A549 (cell line): ENCODE measurements at regions not wholly inside any gene's neighbourhood (a gene's known extent, or its start where the extent isn't known, plus 50 kb on each side); places are given as distances from the start of the nearest gene placed in this dataset.
"Not testable (repeated sequence)": the region's sequence is repeated elsewhere in the genome, so short reads cannot be mapped to it uniquely, and the experiment has no call there.

ENCODE experiments used
- ATAC-seq, 2 experiments: fragments of 200-7000 bp in 1 of 2; fragments of >200 bp in 1 of 2; cut with Nextera tagmentation in 1 of 2; cut with Tn5 transposase in 1 of 2; 3 replicates each; pipeline versions ENCODE4 v1.8.0 to v1.9.1; 2018 to 2020; ENCODE audit warnings: mild to moderate bottlenecking in 1 of 2, moderate library complexity in 1 of 2
- CTCF ChIA-PET: fragments of 300-600 bp; sonication (Branson Sonifier 250); formaldehyde crosslinking; extraction: SDS; loops from one replicate; lab custom pipeline; 2021; ENCODE audit warnings: antibody characterized with exemption, inconsistent platforms; lab: Yijun Ruan, JAX
- POLR2A ChIA-PET: fragments of 350-600 bp; formaldehyde crosslinking; extraction: SDS; loops from one replicate; lab custom pipeline; 2021; ENCODE audit warnings: antibody characterized with exemption, inconsistent platforms; lab: Yijun Ruan, JAX
- DNase-seq, 2 experiments: peaks; one replicate each; pipeline versions ENCODE4 v3.0.0 to v3.0.0-alpha.2; 2011 to 2016; ENCODE audit warnings: low read depth in 1 of 2, low spot score in 1 of 2
- FAIRE-seq: peaks from 2 replicates; lab custom pipeline; 2011; peaks lifted over from hg19 to GRCh38; lab: Jason Lieb, UNC
- H3K27ac ChIP-seq, 2 experiments: fragments of >200 bp; sonication (Bioruptor Twin); formaldehyde crosslinking; 3 replicates each; pipeline ENCODE4 v1.5.1; 2016 to 2017
- H3K4me1 ChIP-seq: fragments of >200 bp; sonication (Bioruptor Twin); formaldehyde crosslinking; 3 replicates; pipeline ENCODE4 v1.6.1; 2016
- H3K4me2 ChIP-seq: fragments of >200 bp; sonication (Bioruptor Twin); formaldehyde crosslinking; 3 replicates; pipeline ENCODE4 v1.6.1; 2016
- H3K4me3 ChIP-seq: fragments of >200 bp; sonication (Bioruptor Twin); formaldehyde crosslinking; 3 replicates; pipeline ENCODE4 v1.5.1; 2016
- H3K9me3 ChIP-seq: fragments of >200 bp; sonication (Bioruptor Twin); formaldehyde crosslinking; 3 replicates; pipeline ENCODE4 v1.6.1; 2016
- BHLHE40 ChIP-seq: IDR thresholded peaks from 2 replicates; pipeline ENCODE4 v1.6.1; 2012; ENCODE audit warnings: low read depth, low read length, inconsistent platforms
- CBX2 ChIP-seq: fragments of 200-600 bp; sonication (generic); IDR thresholded peaks from 2 replicates; pipeline ENCODE4 v1.6.1; 2016; ENCODE audit warnings: low read depth, mild to moderate bottlenecking, borderline replicate concordance
- CHD2 ChIP-seq: fragments of 150-350 bp; IDR thresholded peaks from 2 replicates; pipeline ENCODE4 v1.6.1; 2014; ENCODE audit warnings: low read length; ENCODE audit not compliant: partially characterized antibody
- CHD4 ChIP-seq: fragments of 200-600 bp; sonication (generic); IDR thresholded peaks from 2 replicates; pipeline ENCODE4 v1.6.1; 2016; ENCODE audit warnings: antibody characterized with exemption, mild to moderate bottlenecking, borderline replicate concordance
- CTCF ChIP-seq: fragments of >200 bp; sonication (Bioruptor Twin); formaldehyde crosslinking; IDR thresholded peaks from 3 replicates; pipeline ENCODE4 v1.5.1; 2016
- EP300 ChIP-seq, 2 experiments: fragments of >200 bp; sonication (Bioruptor Twin); formaldehyde crosslinking; IDR thresholded peaks; 2 replicates in 1 of 2; 3 replicates in 1 of 2; pipeline ENCODE4 v1.6.1; 2016 to 2017
- ESRRA ChIP-seq: fragments of 150-350 bp; IDR thresholded peaks from 2 replicates; pipeline ENCODE4 v1.6.1; 2014; ENCODE audit warnings: mild to moderate bottlenecking, low read length, borderline replicate concordance
- FOSL2 ChIP-seq, 2 experiments: fragments of 450-650 bp in 1 of 2; fragments of >200 bp in 1 of 2; sonication (Bioruptor Twin) in 1 of 2; formaldehyde crosslinking; IDR thresholded peaks; 2 replicates each; pipeline versions ENCODE4 v1.5.0 to v1.6.1; 2016 to 2020; ENCODE audit warnings: mild to moderate bottlenecking in 1 of 2, moderate library complexity in 1 of 2
- HDAC2 ChIP-seq: fragments of 200-600 bp; sonication (generic); IDR thresholded peaks from 2 replicates; pipeline ENCODE4 v1.6.1; 2016
- HEYL ChIP-seq: fragments of 250-450 bp; sonication (Bioruptor Pico); IDR thresholded peaks from 2 replicates; pipeline ENCODE4 v1.8.0; 2021; ENCODE audit warnings: mild to moderate bottlenecking, moderate library complexity
- HOXB13 ChIP-seq: fragments of 250-450 bp; sonication (Bioruptor Pico); IDR thresholded peaks from 2 replicates; pipeline ENCODE4 v1.5.0; 2020; ENCODE audit warnings: low read depth, mild to moderate bottlenecking, moderate library complexity
- JUN ChIP-seq, 2 experiments: fragments of >200 bp; sonication (Bioruptor Twin); formaldehyde crosslinking; IDR thresholded peaks; 2 replicates in 1 of 2; 3 replicates in 1 of 2; pipeline ENCODE4 v1.6.1; 2016 to 2017
- MAZ ChIP-seq: fragments of 150-350 bp; IDR thresholded peaks from 2 replicates; pipeline ENCODE4 v1.6.1; 2014; ENCODE audit warnings: antibody characterized with exemption, low read depth, low read length, borderline replicate concordance
- PHF8 ChIP-seq: fragments of 200-600 bp; sonication (generic); IDR thresholded peaks from 2 replicates; pipeline ENCODE4 v1.6.1; 2016; ENCODE audit warnings: low read depth, mild to moderate bottlenecking, antibody characterized with exemption, moderate library complexity, borderline replicate concordance
- RARB ChIP-seq: fragments of 250-450 bp; sonication (Bioruptor Pico); IDR thresholded peaks from 2 replicates; pipeline ENCODE4 v1.8.0; 2021; ENCODE audit warnings: mild to moderate bottlenecking, moderate library complexity
- RCOR1 ChIP-seq: fragments of 150-350 bp; IDR thresholded peaks from 2 replicates; pipeline ENCODE4 v1.6.1; 2014; ENCODE audit warnings: antibody characterized with exemption, low read length, low read depth
- RFX5 ChIP-seq: fragments of 450-650 bp; IDR thresholded peaks from 2 replicates; pipeline ENCODE4 v1.7.1; 2014; ENCODE audit warnings: antibody characterized with exemption, mild to moderate bottlenecking, moderate library complexity
- RNF2 ChIP-seq: fragments of 200-600 bp; sonication (generic); IDR thresholded peaks from 2 replicates; pipeline ENCODE4 v1.6.1; 2016; ENCODE audit warnings: low read depth, mild to moderate bottlenecking, antibody characterized with exemption, moderate library complexity, borderline replicate concordance
- SMC3 ChIP-seq: fragments of >200 bp; sonication (Bioruptor Twin); formaldehyde crosslinking; IDR thresholded peaks from 3 replicates; pipeline ENCODE4 v1.6.1; 2018; ENCODE audit warnings: inconsistent platforms
- SREBF2 ChIP-seq: fragments of 450-650 bp; IDR thresholded peaks from 2 replicates; pipeline ENCODE4 v1.6.1; 2014; ENCODE audit warnings: mild to moderate bottlenecking, moderate library complexity
- ZSCAN20 ChIP-seq: fragments of 250-450 bp; sonication (Bioruptor Pico); IDR thresholded peaks from 2 replicates; pipeline ENCODE4 v1.8.0; 2022; ENCODE audit warnings: mild to moderate bottlenecking, moderate library complexity
- WGBS: methylation state at CpG from one replicate; pipeline ENCODE4 v1.1.6; 2017; ENCODE audit errors: missing lambda C conversion rate; 5-methylcytosine and 5-hydroxymethylcytosine counted together

- under 1% methylated on average over 5 of the region's 5 CpGs for WGBS
- H3K4me1 ChIP-seq = no peaks in the 10 kb centered on the region
- CTCF ChIA-PET = no interaction called here
- no peak for TF ChIP-seq CTCF
- TF ChIP-seq MAZ = no peak
- TF ChIP-seq RCOR1 = no peak
- TF ChIP-seq RFX5 = no peak
- no peak overlapping the region for H3K27ac ChIP-seq
- H3K9me3 ChIP-seq = no peaks in the 10 kb centered on the region
- no peak overlapping the region for H3K4me2 ChIP-seq
- ATAC-seq (no peak), DNase-seq (no peak), FAIRE-seq (no peak)
- no peak overlapping the region for H3K4me3 ChIP-seq
- POLR2A ChIA-PET = no interaction called here
Measured at GRCh38 chr5:42242881-42243485, 180.3 kb upstream of the GHR start.

GRCh38 chr5:42252306-42252705, 170.9 kb upstream of the GHR start:
- no peak overlapping the region for H3K27ac ChIP-seq
- CTCF ChIA-PET = no interaction called here
- DNase-seq = no peak
- no peak for ATAC-seq
- FAIRE-seq = no peak
- TF ChIP-seq RFX5 (no peak), ZSCAN20 (CRISPR knock-in tag) (no peak), HDAC2 (no peak), EP300 (IDR thresholded peaks at IDR 0.05) (no peak), PHF8 (no peak), RNF2 (no peak), FOSL2 (IDR thresholded peaks at IDR 0.05) (no peak), FOSL2 (CRISPR knock-in tag; IDR thresholded peaks at IDR 0.05) (no peak), JUN (IDR thresholded peaks at IDR 0.05) (no peak), SMC3 (no peak), CBX2 (no peak), RARB (CRISPR knock-in tag) (no peak), SREBF2 (no peak), BHLHE40 (no peak), HEYL (CRISPR knock-in tag) (no peak), ESRRA (no peak), CHD2 (no peak), HOXB13 (CRISPR knock-in tag) (no peak), CHD4 (no peak)
- no peaks in the 10 kb centered on the region for H3K9me3 ChIP-seq
- 32% methylated on average over 5 of the region's 5 CpGs for WGBS
- H3K4me3 ChIP-seq = no peak overlapping the region
- H3K4me2 ChIP-seq = no peak overlapping the region
- H3K4me1 ChIP-seq = no peaks in the 10 kb centered on the region
- POLR2A ChIA-PET = no interaction called here

DNA sequence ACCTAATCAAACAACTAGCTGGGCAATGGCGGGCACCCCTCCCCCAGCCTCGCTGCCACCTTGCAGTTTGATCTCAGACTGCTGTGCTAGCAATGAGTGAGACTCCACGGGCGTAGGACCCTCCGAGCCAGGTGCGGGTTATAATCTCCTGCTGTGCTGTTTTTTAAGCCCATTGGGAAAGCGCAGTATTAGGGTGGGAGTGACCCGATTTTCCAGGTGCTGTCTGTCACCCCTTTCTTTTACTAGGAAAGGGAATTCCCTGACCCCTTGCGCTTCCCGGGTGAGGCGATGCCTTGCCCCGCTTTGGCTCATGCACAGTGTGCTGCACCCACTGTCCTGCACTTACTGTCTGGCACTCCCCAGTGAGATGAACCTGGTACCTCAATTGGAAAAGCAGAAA, 163.3 kb upstream of the GHR start:
- H3K27ac ChIP-seq, ATAC-seq, POLR2A ChIA-PET, H3K4me1 ChIP-seq, FAIRE-seq, DNase-seq, H3K9me3 ChIP-seq: not testable (repeated sequence)
- WGBS = 22% methylated on average over 12 of the region's 12 CpGs
- CTCF ChIA-PET = interaction anchor here (0.7 kb wide), 1 partner anchor 1014 kb away, joined by 3 read pairs; no protein-coding TSS in a partner anchor
- peak overlapping the region; percentile 43; the same call in 2 of the 3 replicates for H3K4me2 ChIP-seq
- 0 out of 3 replicates have a peak overlapping the region, but pooled peaks have one; percentile 24 for H3K4me3 ChIP-seq
